SU-DHL-6 (cell line): ENCODE measurements at regions not wholly inside any gene's neighbourhood (a gene's known extent, or its start where the extent isn't known, plus 50 kb on each side); places are given as distances from the start of the nearest gene placed in this dataset.

ENCODE experiments used
- EZH2phosphoT487 ChIP-seq: fragments of 200-600 bp; sonication (generic), shearing (Covaris generic); conservative IDR thresholded peaks from 2 replicates; pipeline ENCODE4 v1.6.1; 2018; ENCODE audit warnings: mild to moderate bottlenecking, antibody characterized with exemption, low read length, moderate library complexity, mixed read lengths
- TF ChIP-seq, protein P1 (sequence below): fragments of 200-600 bp; sonication (generic); IDR thresholded peaks from one replicate; pipeline ENCODE4 v1.5.1; 2017; ENCODE audit warnings: antibody characterized with exemption, mild to moderate bottlenecking, low read length, moderate library complexity; ENCODE audit not compliant: insufficient read depth, poor library complexity, severe bottlenecking

DNA sequence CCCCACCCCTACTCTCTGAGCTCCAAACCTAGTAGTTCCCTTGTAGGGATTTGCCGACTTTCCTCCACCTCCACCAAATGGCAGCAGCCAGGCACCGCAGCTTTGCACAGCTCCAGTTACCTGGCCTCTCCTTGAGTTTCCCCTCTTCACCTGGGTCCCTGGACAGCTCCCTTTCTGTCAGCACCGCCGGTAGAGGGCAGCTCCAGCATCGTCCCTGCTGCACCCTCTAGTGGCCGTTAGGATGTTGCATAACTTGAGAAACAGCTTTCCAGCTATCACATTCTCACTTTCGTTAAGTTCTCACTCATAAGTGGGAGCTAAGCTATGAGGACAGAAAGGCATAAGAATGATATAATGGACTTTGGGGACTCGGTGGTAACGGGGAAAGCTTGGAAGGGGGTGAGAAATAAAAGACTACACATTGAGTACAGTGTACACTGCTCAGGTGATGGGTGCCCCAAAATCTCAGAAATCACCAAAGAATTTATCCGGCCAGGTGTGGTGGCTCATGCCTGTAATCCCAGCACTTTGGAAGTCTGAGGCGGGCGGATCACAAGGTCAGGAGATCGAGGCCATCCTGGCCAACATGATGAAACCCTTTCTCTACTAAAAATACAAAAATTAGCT is 60.4 kb upstream of the OLFM4 start:
- TF ChIP-seq, protein P1, sequence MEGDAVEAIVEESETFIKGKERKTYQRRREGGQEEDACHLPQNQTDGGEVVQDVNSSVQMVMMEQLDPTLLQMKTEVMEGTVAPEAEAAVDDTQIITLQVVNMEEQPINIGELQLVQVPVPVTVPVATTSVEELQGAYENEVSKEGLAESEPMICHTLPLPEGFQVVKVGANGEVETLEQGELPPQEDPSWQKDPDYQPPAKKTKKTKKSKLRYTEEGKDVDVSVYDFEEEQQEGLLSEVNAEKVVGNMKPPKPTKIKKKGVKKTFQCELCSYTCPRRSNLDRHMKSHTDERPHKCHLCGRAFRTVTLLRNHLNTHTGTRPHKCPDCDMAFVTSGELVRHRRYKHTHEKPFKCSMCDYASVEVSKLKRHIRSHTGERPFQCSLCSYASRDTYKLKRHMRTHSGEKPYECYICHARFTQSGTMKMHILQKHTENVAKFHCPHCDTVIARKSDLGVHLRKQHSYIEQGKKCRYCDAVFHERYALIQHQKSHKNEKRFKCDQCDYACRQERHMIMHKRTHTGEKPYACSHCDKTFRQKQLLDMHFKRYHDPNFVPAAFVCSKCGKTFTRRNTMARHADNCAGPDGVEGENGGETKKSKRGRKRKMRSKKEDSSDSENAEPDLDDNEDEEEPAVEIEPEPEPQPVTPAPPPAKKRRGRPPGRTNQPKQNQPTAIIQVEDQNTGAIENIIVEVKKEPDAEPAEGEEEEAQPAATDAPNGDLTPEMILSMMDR = peak; percentile 97
- TF ChIP-seq EZH2phosphoT487 = no peak
